H1 (cell line): ENCODE measurements at regions not wholly inside any gene's neighbourhood (a gene's known extent, or its start where the extent isn't known, plus 50 kb on each side); places are given as distances from the start of the nearest gene placed in this dataset.

Experiments
- BACH1 ChIP-seq: IDR thresholded peaks from 2 replicates; pipeline ENCODE4 v1.6.1; 2012; ENCODE audit warnings: low read length, improper control_type of control experiment
- CTCF ChIP-seq, 3 experiments: IDR thresholded peaks; 1 replicate in 2 of 3; 2 replicates in 1 of 3; pipeline versions ENCODE4 v1.5.1 to v1.6.1; 2011; ENCODE audit warnings: low read length in 3 of 3, mild to moderate bottlenecking in 3 of 3, inconsistent platforms in 2 of 3, low read depth in 1 of 3, moderate library complexity in 1 of 3; ENCODE audit not compliant: insufficient read depth in 1 of 3; ENCODE audit errors: control extremely low read depth in 1 of 3
- POLR2A ChIP-seq, 2 experiments: IDR thresholded peaks; 1 replicate in 1 of 2; 2 replicates in 1 of 2; pipeline ENCODE4 v1.6.1; 2011; ENCODE audit warnings: low read depth in 2 of 2, low read length in 2 of 2, mild to moderate bottlenecking in 2 of 2; ENCODE audit errors: control extremely low read depth in 1 of 2
- SP1 ChIP-seq: IDR thresholded peaks from 2 replicates; pipeline ENCODE4 v1.6.1; 2011; ENCODE audit warnings: low read depth, low read length
- TCF12 ChIP-seq: IDR thresholded peaks from 2 replicates; pipeline ENCODE4 v1.6.1; 2011; ENCODE audit warnings: low read depth, mild to moderate bottlenecking, low read length
- YY1 ChIP-seq: IDR thresholded peaks from 2 replicates; pipeline ENCODE4 v1.6.1; 2011; ENCODE audit warnings: low read depth, mild to moderate bottlenecking, low read length

GRCh38 chr9:115276621-115277020 is 158.7 kb upstream of the TNC start:
- TF ChIP-seq TCF12, result no peak
- no peak for TF ChIP-seq YY1
- no peak for TF ChIP-seq CTCF (IDR thresholded peaks at IDR 0.05; ENCODE audit: control extremely low read depth in 1 of 3, insufficient read depth in 1 of 3, low read depth in 1 of 3, low read length in 3 of 3)
- no peak for TF ChIP-seq SP1
- TF ChIP-seq BACH1, result no peak
- TF ChIP-seq POLR2A (IDR thresholded peaks at IDR 0.05; ENCODE audit: control extremely low read depth in 1 of 2, low read depth in 2 of 2, low read length in 2 of 2), result no peak
